IPS DF 4.7 (cell line): ENCODE measurements at regions not wholly inside any gene's neighbourhood (a gene's known extent, or its start where the extent isn't known, plus 50 kb on each side); places are given as distances from the start of the nearest gene placed in this dataset.

ENCODE experiments used
- DNase-seq: peaks from one replicate; pipeline ENCODE4 v3.0.0-alpha.2; 2013; ENCODE audit warnings: low spot score; ENCODE audit errors: extremely low read depth

GRCh38 chr3:159126261-159127020 lies 324.6 kb downstream of the MFSD1 start:
- no peak for DNase-seq

GRCh38 chr3:159127021-159127392 lies 325.2 kb downstream of the MFSD1 start:
- no peak for DNase-seq

- DNase-seq, result no peak
Observed at GRCh38 chr3:159128628-159129027, 326.8 kb downstream of the MFSD1 start.

GRCh38 chr3:159130108-159130507 lies 328.3 kb downstream of the MFSD1 start:
- DNase-seq, result peak; percentile 30

GRCh38 chr3:159131376-159131775 lies 329.5 kb downstream of the MFSD1 start:
- DNase-seq, result no peak

GRCh38 chr3:159137949-159138348 lies 336.1 kb downstream of the MFSD1 start:
- no peak for DNase-seq

- DNase-seq, result no peak
Observed at GRCh38 chr3:159139326-159139725, 337.5 kb downstream of the MFSD1 start.

GRCh38 chr3:159144472-159144871 lies 342.6 kb downstream of the MFSD1 start:
- DNase-seq, result no peak

GRCh38 chr3:159144891-159145290 lies 343.0 kb downstream of the MFSD1 start:
- DNase-seq, result no peak

GRCh38 chr3:159146392-159146791 lies 344.5 kb downstream of the MFSD1 start:
- DNase-seq, result no peak

GRCh38 chr3:159146856-159147435 lies 345.1 kb downstream of the MFSD1 start:
- no peak for DNase-seq

- no peak for DNase-seq
Observed at GRCh38 chr3:159147813-159148212, 346.0 kb downstream of the MFSD1 start.

- DNase-seq, result no peak
Observed at GRCh38 chr3:159148466-159148865, 346.6 kb downstream of the MFSD1 start.

- no peak for DNase-seq
Observed at GRCh38 chr3:159149131-159149530, 347.3 kb downstream of the MFSD1 start.

- DNase-seq, result no peak
Observed at GRCh38 chr3:159149633-159150032, 347.8 kb downstream of the MFSD1 start.

- no peak for DNase-seq
Observed at GRCh38 chr3:159150180-159150579, 348.3 kb downstream of the MFSD1 start.

GRCh38 chr3:159151130-159151529 lies 349.3 kb downstream of the MFSD1 start:
- DNase-seq, result no peak

- no peak for DNase-seq
Observed at GRCh38 chr3:159157275-159157674, 355.4 kb downstream of the MFSD1 start.

GRCh38 chr3:159158213-159158612 lies 356.4 kb downstream of the MFSD1 start:
- DNase-seq, result no peak

GRCh38 chr3:159158801-159159200 lies 356.9 kb downstream of the MFSD1 start:
- DNase-seq, result no peak

GRCh38 chr3:159159546-159159945 lies 357.7 kb downstream of the MFSD1 start:
- DNase-seq, result no peak

GRCh38 chr3:159163656-159164055 lies 361.8 kb downstream of the MFSD1 start:
- DNase-seq, result no peak

- DNase-seq, result no peak
Observed at GRCh38 chr3:159165961-159166360, 364.1 kb downstream of the MFSD1 start.
